ENCODE measurements at regions not wholly inside any gene's neighbourhood (a gene's known extent, or its start where the extent isn't known, plus 50 kb on each side); places are given as distances from the start of the nearest gene placed in this dataset.

DNA sequence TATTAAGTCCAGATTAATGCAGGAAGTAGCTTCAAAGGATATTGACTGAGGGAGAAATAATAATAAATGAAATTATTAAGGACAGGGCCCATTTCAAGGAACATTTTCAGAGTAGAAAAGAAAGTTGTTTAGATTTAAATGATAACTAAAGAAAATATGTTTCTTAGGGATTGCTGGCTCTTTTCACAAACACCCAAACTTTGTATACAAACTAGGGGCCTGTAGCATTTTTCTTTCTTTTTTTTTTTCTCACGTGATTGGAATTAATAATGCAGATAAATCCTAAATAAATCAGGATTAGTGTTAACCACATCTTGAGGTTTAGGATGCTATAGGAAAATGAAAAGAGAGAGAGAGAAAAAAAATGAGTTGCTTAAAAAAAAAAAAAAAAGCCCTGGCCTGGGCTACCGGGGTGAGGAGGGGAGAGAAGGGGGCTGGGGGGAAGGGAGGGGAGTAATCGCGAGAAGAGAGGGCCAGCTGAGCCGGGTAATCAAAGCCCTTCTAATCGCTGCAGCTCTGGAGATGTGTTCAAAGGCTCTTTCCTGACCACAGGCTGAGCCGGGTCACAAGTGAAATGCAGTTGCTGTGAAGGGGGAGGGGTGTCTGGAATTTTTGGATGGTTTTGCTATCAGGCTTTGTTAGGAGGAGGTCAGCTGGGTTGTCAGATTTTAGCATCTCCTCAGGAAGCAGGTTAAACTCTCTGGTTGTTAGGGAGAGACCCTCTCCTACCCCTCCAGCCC lies 104.6 kb upstream of the ZFHX3 start:
- TF ChIP-seq, protein P1, sequence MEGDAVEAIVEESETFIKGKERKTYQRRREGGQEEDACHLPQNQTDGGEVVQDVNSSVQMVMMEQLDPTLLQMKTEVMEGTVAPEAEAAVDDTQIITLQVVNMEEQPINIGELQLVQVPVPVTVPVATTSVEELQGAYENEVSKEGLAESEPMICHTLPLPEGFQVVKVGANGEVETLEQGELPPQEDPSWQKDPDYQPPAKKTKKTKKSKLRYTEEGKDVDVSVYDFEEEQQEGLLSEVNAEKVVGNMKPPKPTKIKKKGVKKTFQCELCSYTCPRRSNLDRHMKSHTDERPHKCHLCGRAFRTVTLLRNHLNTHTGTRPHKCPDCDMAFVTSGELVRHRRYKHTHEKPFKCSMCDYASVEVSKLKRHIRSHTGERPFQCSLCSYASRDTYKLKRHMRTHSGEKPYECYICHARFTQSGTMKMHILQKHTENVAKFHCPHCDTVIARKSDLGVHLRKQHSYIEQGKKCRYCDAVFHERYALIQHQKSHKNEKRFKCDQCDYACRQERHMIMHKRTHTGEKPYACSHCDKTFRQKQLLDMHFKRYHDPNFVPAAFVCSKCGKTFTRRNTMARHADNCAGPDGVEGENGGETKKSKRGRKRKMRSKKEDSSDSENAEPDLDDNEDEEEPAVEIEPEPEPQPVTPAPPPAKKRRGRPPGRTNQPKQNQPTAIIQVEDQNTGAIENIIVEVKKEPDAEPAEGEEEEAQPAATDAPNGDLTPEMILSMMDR (conservative IDR thresholded peaks at IDR 0.05 in 1 of 2, IDR thresholded peaks at IDR 0.05 in 1 of 2; ENCODE audit: extremely low read depth in 1 of 2, insufficient read depth in 1 of 2, low read depth in 1 of 2, low read length in 2 of 2) = no peak
- TF ChIP-seq EZH2 (IDR thresholded peaks at IDR 0.05; ENCODE audit: borderline replicate concordance, low read length) = no peak

Measured in mammary epithelial cell (primary cell).